ENCODE measurements at regions not wholly inside any gene's neighbourhood (a gene's known extent, or its start where the extent isn't known, plus 50 kb on each side); places are given as distances from the start of the nearest gene placed in this dataset.

GRCh38 chr20:11993886-11994461 is 76.3 kb downstream of the BTBD3 start:
- TF ChIP-seq POLR2A (IDR thresholded peaks at IDR 0.05) (no peak), CTCF (IDR thresholded peaks at IDR 0.05) (no peak)
